ENCODE measurements at regions not wholly inside any gene's neighbourhood (a gene's known extent, or its start where the extent isn't known, plus 50 kb on each side); places are given as distances from the start of the nearest gene placed in this dataset.

GRCh38 chr20:58102261-58102660, 126.2 kb downstream of the ANKRD60 start:
- no peak overlapping the region for H3K9ac ChIP-seq (ENCODE audit: insufficient read depth in 1 of 2, low read length in 2 of 2)
- TF ChIP-seq CTCF (IDR thresholded peaks at IDR 0.05; ENCODE audit: control extremely low read depth, extremely low read depth), result no peak
- DNase-seq (peak; percentile 42 to 56 (median 50)), ATAC-seq (ENCODE audit: insufficient read depth, low FRiP score) (no peak)
- no peaks in the 10 kb centered on the region for H3K36me3 ChIP-seq (ENCODE audit: control insufficient read depth in 4 of 4, insufficient read depth in 4 of 4, low read length in 4 of 4)
- H3K4me1 ChIP-seq (ENCODE audit: control insufficient read depth in 5 of 5, insufficient read depth in 5 of 5, low read length in 5 of 5), result peaks cover 0 to 10% (median 0%) of the 10 kb centered on the region in 5 donors
- H3K27ac ChIP-seq (ENCODE audit: low read depth in 1 of 2, low read length in 1 of 2), result no peak overlapping the region
- H3K27me3 ChIP-seq (ENCODE audit: control insufficient read depth in 3 of 3, insufficient read depth in 3 of 3, low read length in 2 of 3), result peaks cover 0 to 5% (median 0%) of the 10 kb centered on the region in 3 donors
- H3K4me3 ChIP-seq, result no peak overlapping the region
- 78 to 81% methylated on average over 4 of the region's 4 CpGs for WGBS, 2 donors
- H3K9me3 ChIP-seq (ENCODE audit: control insufficient read depth in 4 of 4, insufficient read depth in 3 of 4, low read length in 3 of 4), result peaks cover 0 to 1% (median 0%) of the 10 kb centered on the region in 4 donors

GRCh38 chr20:58100731-58101356, 127.6 kb downstream of the ANKRD60 start:
- Histone ChIP-seq H3K27me3 (ENCODE audit: control insufficient read depth in 3 of 3, insufficient read depth in 3 of 3, low read length in 2 of 3) (peaks cover 0 to 5% (median 0%) of the 10 kb centered on the region in 3 donors), H3K4me3 (no peak overlapping the region), H3K27ac (ENCODE audit: low read depth in 1 of 2, low read length in 1 of 2) (no peak overlapping the region), H3K9me3 (ENCODE audit: control insufficient read depth in 4 of 4, insufficient read depth in 3 of 4, low read length in 3 of 4) (peaks cover 0 to 1% (median 0%) of the 10 kb centered on the region in 4 donors), H3K9ac (ENCODE audit: insufficient read depth in 1 of 2, low read length in 2 of 2) (no peak overlapping the region), H3K36me3 (ENCODE audit: control insufficient read depth in 4 of 4, insufficient read depth in 4 of 4, low read length in 4 of 4) (no peaks in the 10 kb centered on the region), H3K4me1 (ENCODE audit: control insufficient read depth in 5 of 5, insufficient read depth in 5 of 5, low read length in 5 of 5) (peaks cover 0 to 10% (median 0%) of the 10 kb centered on the region in 5 donors)
- 94% methylated on average over 7 of the region's 7 CpGs for WGBS, 2 donors
- DNase-seq (no peak), ATAC-seq (ENCODE audit: insufficient read depth, low FRiP score) (no peak)
- TF ChIP-seq CTCF (IDR thresholded peaks at IDR 0.05; ENCODE audit: control extremely low read depth, extremely low read depth), result no peak

GRCh38 chr20:58099956-58100730, 128.3 kb downstream of the ANKRD60 start:
- H3K36me3 ChIP-seq (ENCODE audit: control insufficient read depth in 4 of 4, insufficient read depth in 4 of 4, low read length in 4 of 4), result no peaks in the 10 kb centered on the region
- H3K9me3 ChIP-seq (ENCODE audit: control insufficient read depth in 4 of 4, insufficient read depth in 3 of 4, low read length in 3 of 4), result no peaks in the 10 kb centered on the region
- DNase-seq (no peak), ATAC-seq (ENCODE audit: insufficient read depth, low FRiP score) (no peak)
- H3K27ac ChIP-seq (ENCODE audit: low read depth in 1 of 2, low read length in 1 of 2), result no peak overlapping the region
- TF ChIP-seq CTCF (IDR thresholded peaks at IDR 0.05; ENCODE audit: control extremely low read depth, extremely low read depth), result no peak
- H3K27me3 ChIP-seq (ENCODE audit: control insufficient read depth in 3 of 3, insufficient read depth in 3 of 3, low read length in 2 of 3), result peaks cover 0 to 5% (median 2%) of the 10 kb centered on the region in 3 donors
- 78 to 87% methylated on average over 9 of the region's 9 CpGs for WGBS, 2 donors
- H3K4me1 ChIP-seq (ENCODE audit: control insufficient read depth in 5 of 5, insufficient read depth in 5 of 5, low read length in 5 of 5), result peaks cover 0 to 10% (median 0%) of the 10 kb centered on the region in 5 donors
- H3K4me3 ChIP-seq, result no peak overlapping the region
- H3K9ac ChIP-seq (ENCODE audit: insufficient read depth in 1 of 2, low read length in 2 of 2), result no peak overlapping the region

All from lung (tissue), 11 donors.